Keratinocyte (primary cell): ENCODE measurements at regions not wholly inside any gene's neighbourhood (a gene's known extent, or its start where the extent isn't known, plus 50 kb on each side); places are given as distances from the start of the nearest gene placed in this dataset.

Experiments used
- DNase-seq: peaks from one replicate; pipeline ENCODE4 v3.0.0-alpha.2; 2011; ENCODE audit warnings: low read depth, missing footprints, low spot score
- FAIRE-seq: peaks from 2 replicates; lab custom pipeline; 2011; peaks lifted over from hg19 to GRCh38; lab: Jason Lieb, UNC
- H2AFZ ChIP-seq: 2 replicates; pipeline ENCODE4 v1.6.0; 2012; ENCODE audit warnings: low read length, control low read depth, inconsistent platforms; ENCODE audit not compliant: control insufficient read depth
- H3K27ac ChIP-seq: 2 replicates; pipeline ENCODE4 v1.5.1; 2011; ENCODE audit warnings: low read length; ENCODE audit not compliant: control insufficient read depth, insufficient read depth
- H3K27me3 ChIP-seq: 3 replicates; pipeline ENCODE4 v1.6.0; 2011; ENCODE audit warnings: low read length; ENCODE audit not compliant: control insufficient read depth, insufficient read depth; ENCODE audit errors: extremely low read depth
- H3K36me3 ChIP-seq, 2 experiments: 2 replicates in 1 of 2; 3 replicates in 1 of 2; pipeline ENCODE4 v1.5.1; 2011; ENCODE audit warnings: low read length in 2 of 2, mild to moderate bottlenecking in 1 of 2; ENCODE audit not compliant: control insufficient read depth in 2 of 2, insufficient read depth in 2 of 2; ENCODE audit errors: extremely low read depth in 1 of 2
- H3K4me1 ChIP-seq: 3 replicates; pipeline ENCODE4 v1.5.1; 2011; ENCODE audit warnings: low read length; ENCODE audit not compliant: control insufficient read depth, insufficient read depth; ENCODE audit errors: extremely low read depth
- H3K4me2 ChIP-seq: 3 replicates; pipeline ENCODE4 v1.6.0; 2011; ENCODE audit warnings: low read depth, low read length; ENCODE audit not compliant: control insufficient read depth, insufficient read depth; ENCODE audit errors: extremely low read depth
- H3K4me3 ChIP-seq, 3 experiments: fragments of 200-600 bp in 1 of 3; sonication (generic) in 1 of 3; 2 replicates in 2 of 3; 3 replicates in 1 of 3; pipeline ENCODE4 v1.5.1; 2011 to 2016; ENCODE audit warnings: low read length in 3 of 3, mild to moderate bottlenecking in 3 of 3, control low read depth in 2 of 3, inconsistent platforms in 1 of 3, low read depth in 1 of 3, mixed read lengths in 1 of 3, mixed run types in 1 of 3, moderate library complexity in 1 of 3; ENCODE audit not compliant: control insufficient read depth in 2 of 3, insufficient read depth in 2 of 3; ENCODE audit errors: extremely low read depth in 1 of 3
- H3K79me2 ChIP-seq: 2 replicates; pipeline ENCODE4 v1.6.0; 2012; ENCODE audit warnings: low read length; ENCODE audit not compliant: control insufficient read depth, insufficient read depth
- H3K9ac ChIP-seq: 3 replicates; pipeline ENCODE4 v1.6.0; 2011; ENCODE audit warnings: low read length; ENCODE audit not compliant: control insufficient read depth, insufficient read depth; ENCODE audit errors: extremely low read depth
- H3K9me1 ChIP-seq: 3 replicates; pipeline ENCODE4 v1.6.0; 2011; ENCODE audit warnings: low read length; ENCODE audit not compliant: control insufficient read depth, insufficient read depth; ENCODE audit errors: extremely low read depth
- H3K9me3 ChIP-seq: 2 replicates; pipeline ENCODE4 v1.5.1; 2012; ENCODE audit warnings: low read depth, low read length; ENCODE audit not compliant: control insufficient read depth
- H4K20me1 ChIP-seq: 3 replicates; pipeline ENCODE4 v1.6.0; 2011; ENCODE audit warnings: low read length; ENCODE audit not compliant: control insufficient read depth, insufficient read depth; ENCODE audit errors: extremely low read depth
- CTCF ChIP-seq, 3 experiments: IDR thresholded peaks in 1 of 3; conservative IDR thresholded peaks in 1 of 3; optimal IDR thresholded peaks in 1 of 3; 2 replicates in 2 of 3; 3 replicates in 1 of 3; pipeline versions ENCODE3 to v1.5.1; 2011; ENCODE audit warnings: low read length in 3 of 3, mild to moderate bottlenecking in 3 of 3, moderate library complexity in 2 of 3, control low read depth in 1 of 3, inconsistent platforms in 1 of 3; ENCODE audit not compliant: insufficient read depth in 2 of 3; ENCODE audit errors: extremely low read depth in 1 of 3
- EZH2 ChIP-seq: IDR thresholded peaks from one replicate; pipeline ENCODE4 v1.6.1; 2012; ENCODE audit warnings: inconsistent platforms, mild to moderate bottlenecking, low read length, moderate library complexity
- dilution Hi-C: fragments of 300-500 bp; cut with MboI; formaldehyde crosslinking; loops from one replicate; pipeline ENCODE4 v1.7.0; 2020; ENCODE audit warnings: low sequenced_read_pairs; ENCODE audit not compliant: extremely low pct_ligation_motif_present

- no peak overlapping the region for H3K9ac ChIP-seq
- no peak overlapping the region for H2AFZ ChIP-seq
- H3K79me2 ChIP-seq, result no peaks in the 10 kb centered on the region
- no peaks in the 10 kb centered on the region for H4K20me1 ChIP-seq
- dilution Hi-C loops, result no loop called here
- no peaks in the 10 kb centered on the region for H3K9me1 ChIP-seq
- H3K4me3 ChIP-seq, result no peak overlapping the region
- H3K36me3 ChIP-seq, result no peaks in the 10 kb centered on the region
- no peak overlapping the region for H3K4me2 ChIP-seq
- no peaks in the 10 kb centered on the region for H3K27me3 ChIP-seq
- no peaks in the 10 kb centered on the region for H3K4me1 ChIP-seq
- FAIRE-seq, result no peak
- no peak for DNase-seq
- H3K27ac ChIP-seq, result no peak overlapping the region
- TF ChIP-seq CTCF (optimal IDR thresholded peaks at IDR 0.05 in 1 of 3, IDR thresholded peaks at IDR 0.05 in 1 of 3, conservative IDR thresholded peaks at IDR 0.05 in 1 of 3; ENCODE audit: extremely low read depth in 1 of 3, insufficient read depth in 2 of 3, low read length in 3 of 3), result no peak
- no peak for TF ChIP-seq EZH2
- no peaks in the 10 kb centered on the region for H3K9me3 ChIP-seq
Observed at GRCh38 chr6:74152096-74152675, 456.2 kb downstream of the CD109 start.

- Histone ChIP-seq H3K79me2 (no peaks in the 10 kb centered on the region), H3K27ac (no peak overlapping the region), H3K9me3 (no peaks in the 10 kb centered on the region), H3K4me3 (no peak overlapping the region), H3K27me3 (no peaks in the 10 kb centered on the region), H3K36me3 (no peaks in the 10 kb centered on the region), H4K20me1 (no peaks in the 10 kb centered on the region), H2AFZ (no peak overlapping the region), H3K4me1 (no peaks in the 10 kb centered on the region), H3K9ac (no peak overlapping the region), H3K4me2 (no peak overlapping the region), H3K9me1 (no peaks in the 10 kb centered on the region)
- no peak for TF ChIP-seq CTCF (optimal IDR thresholded peaks at IDR 0.05 in 1 of 3, IDR thresholded peaks at IDR 0.05 in 1 of 3, conservative IDR thresholded peaks at IDR 0.05 in 1 of 3; ENCODE audit: extremely low read depth in 1 of 3, insufficient read depth in 2 of 3, low read length in 3 of 3)
- TF ChIP-seq EZH2, result no peak
- dilution Hi-C loops, result no loop called here
- DNase-seq, result no peak
- FAIRE-seq, result no peak
Observed at GRCh38 chr6:74145931-74146330, 449.9 kb downstream of the CD109 start.
